AG10803 (cell line): ENCODE measurements at regions not wholly inside any gene's neighbourhood (a gene's known extent, or its start where the extent isn't known, plus 50 kb on each side); places are given as distances from the start of the nearest gene placed in this dataset.

ENCODE experiments used
- DNase-seq: peaks from one replicate; pipeline ENCODE4 v3.0.0; 2010; ENCODE audit warnings: low read depth
- H3K4me3 ChIP-seq: 2 replicates; pipeline ENCODE4 v1.5.1; 2011; ENCODE audit warnings: mild to moderate bottlenecking, low read length, control low read depth
- CTCF ChIP-seq: conservative IDR thresholded peaks from 2 replicates; pipeline ENCODE4 v1.5.1; 2011; ENCODE audit warnings: mild to moderate bottlenecking, low read length, control low read depth, inconsistent platforms

- DNase-seq: no peak
- no peak for TF ChIP-seq CTCF
- H3K4me3 ChIP-seq: no peak overlapping the region
These were observed 930.9 kb upstream of the CDH8 start for GRCh38 chr16:62967163-62967562.

- TF ChIP-seq CTCF: no peak
- no peak for DNase-seq
- no peak overlapping the region for H3K4me3 ChIP-seq
These were observed 930.4 kb upstream of the CDH8 start for GRCh38 chr16:62966626-62967025.

GRCh38 chr16:62965831-62966230 is 929.6 kb upstream of the CDH8 start:
- no peak for TF ChIP-seq CTCF
- no peak overlapping the region for H3K4me3 ChIP-seq
- no peak for DNase-seq

GRCh38 chr16:62963846-62964245 is 927.6 kb upstream of the CDH8 start:
- no peak for DNase-seq
- TF ChIP-seq CTCF: no peak
- no peak overlapping the region for H3K4me3 ChIP-seq

- no peak for DNase-seq
- no peak overlapping the region for H3K4me3 ChIP-seq
- no peak for TF ChIP-seq CTCF
These were observed 918.8 kb upstream of the CDH8 start for GRCh38 chr16:62955033-62955349.

- DNase-seq: no peak
- TF ChIP-seq CTCF: no peak
These were observed 918.1 kb upstream of the CDH8 start for GRCh38 chr16:62954144-62955032.

GRCh38 chr16:62950351-62950750 is 914.1 kb upstream of the CDH8 start:
- no peak overlapping the region for H3K4me3 ChIP-seq
- TF ChIP-seq CTCF: no peak
- DNase-seq: no peak

More at GRCh38 chr16:62954144-62955032, 918.1 kb upstream of the CDH8 start:
- no peak overlapping the region for H3K4me3 ChIP-seq
